ENCODE measurements at regions not wholly inside any gene's neighbourhood (a gene's known extent, or its start where the extent isn't known, plus 50 kb on each side); places are given as distances from the start of the nearest gene placed in this dataset.
A peak's percentile ranks its signal among the peaks of the same experiment; 100 is the strongest.

DNA sequence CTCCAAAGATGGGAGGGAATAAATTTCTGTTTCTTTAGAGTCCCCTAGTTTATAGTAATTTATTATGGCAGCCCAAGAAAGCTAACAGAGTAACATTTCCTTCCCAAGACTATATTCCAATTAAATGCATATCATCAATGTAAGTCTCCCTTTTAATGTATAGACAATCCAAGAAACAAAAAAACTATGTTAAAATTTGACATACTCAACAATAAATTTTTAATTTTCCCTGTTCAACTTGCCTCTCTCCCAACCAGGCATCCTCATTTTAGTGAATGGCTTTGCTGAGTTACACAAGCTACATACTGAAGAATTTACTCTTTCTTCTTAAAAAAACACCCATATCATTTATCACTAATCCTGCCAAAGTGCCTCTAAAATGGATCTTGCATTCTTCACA is 1357.7 kb downstream of the PCDH9 start (continued):
- TF ChIP-seq ETS1 (IDR thresholded peaks at IDR 0.05) = no peak
- TF ChIP-seq POLR2AphosphoS5 (IDR thresholded peaks at IDR 0.05; ENCODE audit: low read depth) = no peak
- no peak for TF ChIP-seq EZH2 (IDR thresholded peaks at IDR 0.05; ENCODE audit: low read depth, unreplicated experiment)
- no peak for TF ChIP-seq JUNB (IDR thresholded peaks at IDR 0.05; ENCODE audit: unreplicated experiment)
- no peak for TF ChIP-seq CREB1 (CRISPR knock-in tag; IDR thresholded peaks at IDR 0.05; ENCODE audit: low read depth)
- TF ChIP-seq, protein P1, sequence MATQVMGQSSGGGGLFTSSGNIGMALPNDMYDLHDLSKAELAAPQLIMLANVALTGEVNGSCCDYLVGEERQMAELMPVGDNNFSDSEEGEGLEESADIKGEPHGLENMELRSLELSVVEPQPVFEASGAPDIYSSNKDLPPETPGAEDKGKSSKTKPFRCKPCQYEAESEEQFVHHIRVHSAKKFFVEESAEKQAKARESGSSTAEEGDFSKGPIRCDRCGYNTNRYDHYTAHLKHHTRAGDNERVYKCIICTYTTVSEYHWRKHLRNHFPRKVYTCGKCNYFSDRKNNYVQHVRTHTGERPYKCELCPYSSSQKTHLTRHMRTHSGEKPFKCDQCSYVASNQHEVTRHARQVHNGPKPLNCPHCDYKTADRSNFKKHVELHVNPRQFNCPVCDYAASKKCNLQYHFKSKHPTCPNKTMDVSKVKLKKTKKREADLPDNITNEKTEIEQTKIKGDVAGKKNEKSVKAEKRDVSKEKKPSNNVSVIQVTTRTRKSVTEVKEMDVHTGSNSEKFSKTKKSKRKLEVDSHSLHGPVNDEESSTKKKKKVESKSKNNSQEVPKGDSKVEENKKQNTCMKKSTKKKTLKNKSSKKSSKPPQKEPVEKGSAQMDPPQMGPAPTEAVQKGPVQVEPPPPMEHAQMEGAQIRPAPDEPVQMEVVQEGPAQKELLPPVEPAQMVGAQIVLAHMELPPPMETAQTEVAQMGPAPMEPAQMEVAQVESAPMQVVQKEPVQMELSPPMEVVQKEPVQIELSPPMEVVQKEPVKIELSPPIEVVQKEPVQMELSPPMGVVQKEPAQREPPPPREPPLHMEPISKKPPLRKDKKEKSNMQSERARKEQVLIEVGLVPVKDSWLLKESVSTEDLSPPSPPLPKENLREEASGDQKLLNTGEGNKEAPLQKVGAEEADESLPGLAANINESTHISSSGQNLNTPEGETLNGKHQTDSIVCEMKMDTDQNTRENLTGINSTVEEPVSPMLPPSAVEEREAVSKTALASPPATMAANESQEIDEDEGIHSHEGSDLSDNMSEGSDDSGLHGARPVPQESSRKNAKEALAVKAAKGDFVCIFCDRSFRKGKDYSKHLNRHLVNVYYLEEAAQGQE (IDR thresholded peaks at IDR 0.05; ENCODE audit: unreplicated experiment) = no peak
- TF ChIP-seq ZNF331 (CRISPR knock-in tag; IDR thresholded peaks at IDR 0.05; ENCODE audit: low read depth) = no peak

GRCh38 chr13:65868884-65869283 is 1361.3 kb downstream of the PCDH9 start:
- no peaks in the 10 kb centered on the region for H4K20me1 ChIP-seq (replicated peaks; ENCODE audit: insufficient read depth)
- no peak overlapping the region for H3K27ac Mint-ChIP-seq
- no peaks in the 10 kb centered on the region for H3F3A ChIP-seq (replicated peaks; ENCODE audit: low read depth)
- H3K4me3 Mint-ChIP-seq = no peak overlapping the region
- H3K9me3 Mint-ChIP-seq = no peaks in the 10 kb centered on the region
- H3K79me2 ChIP-seq (replicated peaks; ENCODE audit: insufficient read depth) = no peaks in the 10 kb centered on the region
- no peaks in the 10 kb centered on the region for H3K27me3 Mint-ChIP-seq (ENCODE audit: insufficient read depth, low read depth, poor library complexity)
- no peak for TF ChIP-seq EZH2 (IDR thresholded peaks at IDR 0.05; ENCODE audit: low read depth, unreplicated experiment)
- no peak for TF ChIP-seq EZH2phosphoT487 (IDR thresholded peaks at IDR 0.05; ENCODE audit: unreplicated experiment)
- no peak for TF ChIP-seq ZNF114 (CRISPR knock-in tag; IDR thresholded peaks at IDR 0.05)
- TF ChIP-seq STAT1 (IDR thresholded peaks at IDR 0.05; ENCODE audit: unreplicated experiment) = no peak
- TF ChIP-seq, protein P2, sequence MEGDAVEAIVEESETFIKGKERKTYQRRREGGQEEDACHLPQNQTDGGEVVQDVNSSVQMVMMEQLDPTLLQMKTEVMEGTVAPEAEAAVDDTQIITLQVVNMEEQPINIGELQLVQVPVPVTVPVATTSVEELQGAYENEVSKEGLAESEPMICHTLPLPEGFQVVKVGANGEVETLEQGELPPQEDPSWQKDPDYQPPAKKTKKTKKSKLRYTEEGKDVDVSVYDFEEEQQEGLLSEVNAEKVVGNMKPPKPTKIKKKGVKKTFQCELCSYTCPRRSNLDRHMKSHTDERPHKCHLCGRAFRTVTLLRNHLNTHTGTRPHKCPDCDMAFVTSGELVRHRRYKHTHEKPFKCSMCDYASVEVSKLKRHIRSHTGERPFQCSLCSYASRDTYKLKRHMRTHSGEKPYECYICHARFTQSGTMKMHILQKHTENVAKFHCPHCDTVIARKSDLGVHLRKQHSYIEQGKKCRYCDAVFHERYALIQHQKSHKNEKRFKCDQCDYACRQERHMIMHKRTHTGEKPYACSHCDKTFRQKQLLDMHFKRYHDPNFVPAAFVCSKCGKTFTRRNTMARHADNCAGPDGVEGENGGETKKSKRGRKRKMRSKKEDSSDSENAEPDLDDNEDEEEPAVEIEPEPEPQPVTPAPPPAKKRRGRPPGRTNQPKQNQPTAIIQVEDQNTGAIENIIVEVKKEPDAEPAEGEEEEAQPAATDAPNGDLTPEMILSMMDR (conservative IDR thresholded peaks at IDR 0.05; ENCODE audit: low read depth in 2 of 2) = no peak
- no peak for TF ChIP-seq ETS1 (IDR thresholded peaks at IDR 0.05)
- H2AFZ ChIP-seq = no peak overlapping the region
- no peak overlapping the region for H3K27ac ChIP-seq (ENCODE audit: low read depth)
- H3K9me2 ChIP-seq (ENCODE audit: insufficient read depth) = peaks cover 12% of the 10 kb centered on the region; the same call in 1 of the 2 replicates
- peak; percentile 5 for DNase-seq (ENCODE audit: low spot score)
- no peak overlapping the region for H3K4me3 ChIP-seq
- ATAC-seq = no peak
- H3K4me1 ChIP-seq (ENCODE audit: insufficient read depth) = no peaks in the 10 kb centered on the region
- no peaks in the 10 kb centered on the region for H3K36me3 ChIP-seq (ENCODE audit: insufficient read depth)
- no peaks in the 10 kb centered on the region for H3K36me3 Mint-ChIP-seq (ENCODE audit: low read depth)
- H3K27me3 ChIP-seq (ENCODE audit: insufficient read depth) = no peaks in the 10 kb centered on the region
- no peak overlapping the region for H3K4me2 ChIP-seq
- H3K4me1 Mint-ChIP-seq = no peaks in the 10 kb centered on the region

All from GM23338 (cell line).